NCI-H1092 (cell line): ENCODE measurements at regions not wholly inside any gene's neighbourhood (a gene's known extent, or its start where the extent isn't known, plus 50 kb on each side); places are given as distances from the start of the nearest gene placed in this dataset.
"Not testable (repeated sequence)": the region's sequence is repeated elsewhere in the genome, so short reads cannot be mapped to it uniquely, and the experiment has no call there.

Source experiments
- DNase-seq: peaks from one replicate; lab custom pipeline; 2025; lab: John Stamatoyannopoulos, UW

GRCh38 chr5:58300346-58300895 is 159.5 kb downstream of the PLK2 start:
- DNase-seq, result no peak

- no peak for DNase-seq
Measured at GRCh38 chr5:58299256-58299655, 160.6 kb downstream of the PLK2 start.

GRCh38 chr5:58294598-58295305 is 165.1 kb downstream of the PLK2 start:
- no peak for DNase-seq

GRCh38 chr5:58288275-58288674 is 171.6 kb downstream of the PLK2 start:
- not testable (repeated sequence) for DNase-seq

GRCh38 chr5:58286741-58287140 is 173.1 kb downstream of the PLK2 start:
- no peak for DNase-seq

- no peak for DNase-seq
Measured at GRCh38 chr5:58285900-58286299, 174.0 kb downstream of the PLK2 start.

GRCh38 chr5:58284886-58285285 is 175.0 kb downstream of the PLK2 start:
- no peak for DNase-seq

GRCh38 chr5:58281189-58281588 is 178.7 kb downstream of the PLK2 start:
- no peak for DNase-seq

- no peak for DNase-seq
Measured at GRCh38 chr5:58279259-58279658, 180.6 kb downstream of the PLK2 start.

- DNase-seq, result no peak
Measured at GRCh38 chr5:58276431-58276830, 183.5 kb downstream of the PLK2 start.

GRCh38 chr5:58275516-58275915 is 184.4 kb downstream of the PLK2 start:
- no peak for DNase-seq

GRCh38 chr5:58274191-58274590 is 185.7 kb downstream of the PLK2 start:
- no peak for DNase-seq

GRCh38 chr5:58273711-58274110 is 186.2 kb downstream of the PLK2 start:
- no peak for DNase-seq

- no peak for DNase-seq
Measured at GRCh38 chr5:58268268-58268667, 191.6 kb downstream of the PLK2 start.

- DNase-seq, result no peak
Measured at GRCh38 chr5:58266402-58266801, 193.5 kb downstream of the PLK2 start.

GRCh38 chr5:58265246-58265930 is 194.5 kb downstream of the PLK2 start:
- no peak for DNase-seq

- no peak for DNase-seq
Measured at GRCh38 chr5:58264276-58264675, 195.6 kb downstream of the PLK2 start.

- no peak for DNase-seq
Measured at GRCh38 chr5:58263296-58263695, 196.6 kb downstream of the PLK2 start.

GRCh38 chr5:58262226-58262625 is 197.7 kb downstream of the PLK2 start:
- no peak for DNase-seq

GRCh38 chr5:58261605-58262004 is 198.3 kb downstream of the PLK2 start:
- no peak for DNase-seq

- DNase-seq, result no peak
Measured at GRCh38 chr5:58260243-58260642, 199.6 kb downstream of the PLK2 start.

- DNase-seq, result no peak
Measured at GRCh38 chr5:58259685-58260152, 200.2 kb downstream of the PLK2 start.

GRCh38 chr5:58258984-58259684 is 200.8 kb downstream of the PLK2 start:
- no peak for DNase-seq
